ENCODE measurements at regions not wholly inside any gene's neighbourhood (a gene's known extent, or its start where the extent isn't known, plus 50 kb on each side); places are given as distances from the start of the nearest gene placed in this dataset.
A peak's percentile ranks its signal among the peaks of the same experiment; 100 is the strongest.
"Not testable (repeated sequence)": the region's sequence is repeated elsewhere in the genome, so short reads cannot be mapped to it uniquely, and the experiment has no call there.

DNA sequence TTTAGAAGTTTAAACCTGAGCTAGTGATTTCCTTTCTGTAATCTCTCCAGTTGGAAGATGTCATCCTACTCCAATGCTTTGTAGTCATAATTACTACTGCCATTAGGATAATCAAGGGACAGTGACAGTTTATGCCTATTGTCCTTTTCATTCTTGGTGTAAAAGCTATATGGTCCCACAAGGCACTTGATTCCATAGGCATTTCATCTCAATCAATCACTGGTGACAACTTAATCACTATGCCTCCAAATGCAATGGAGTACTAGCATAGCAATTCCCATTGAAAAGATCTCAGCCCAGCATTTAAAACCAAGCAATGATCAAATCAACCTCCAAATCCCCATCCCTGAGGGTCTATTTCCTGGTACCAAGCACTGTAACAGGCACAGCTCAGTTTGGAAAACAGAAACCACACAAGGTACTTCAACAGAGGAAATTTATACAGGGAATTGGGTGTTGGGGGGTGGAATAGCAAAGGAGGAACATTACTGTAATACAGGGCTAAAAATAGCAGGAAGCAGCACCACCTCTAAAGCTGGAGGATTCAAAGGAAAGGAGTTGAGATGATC lies 51.0 kb downstream of the FHIP2A start:
- DNase-seq = no peak

DNA sequence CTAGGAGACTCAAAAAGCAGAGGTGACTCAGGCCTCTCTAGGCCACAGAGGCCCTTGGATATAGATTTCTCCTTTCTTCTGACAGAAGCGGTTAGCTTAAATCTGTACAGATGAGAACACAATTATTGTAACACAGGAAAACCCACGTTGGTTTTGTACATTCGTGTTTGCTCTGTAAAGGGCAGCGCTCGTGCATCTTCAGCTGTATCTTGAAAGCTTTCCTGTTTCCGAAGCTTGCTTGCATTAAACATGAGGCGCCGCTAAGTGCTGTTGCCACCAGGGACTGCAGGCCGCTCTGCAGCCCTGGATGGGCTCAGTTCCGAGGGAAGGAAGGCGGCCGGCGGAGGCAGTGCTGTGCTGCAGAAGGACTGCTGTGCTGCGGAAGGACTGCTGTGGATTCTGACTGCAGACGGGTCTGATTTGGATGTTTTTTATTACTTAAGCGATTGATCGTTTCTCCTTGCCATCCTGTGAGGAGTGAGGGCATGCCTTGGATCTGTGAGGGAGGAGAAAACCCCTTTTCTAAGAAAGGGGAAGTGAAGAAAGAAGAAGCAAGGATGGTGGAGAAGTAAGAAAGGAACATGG lies 53.3 kb downstream of the FHIP2A start:
- peak in 16 of 56 donors; percentile 5 to 52 (median 21) for DNase-seq

DNA sequence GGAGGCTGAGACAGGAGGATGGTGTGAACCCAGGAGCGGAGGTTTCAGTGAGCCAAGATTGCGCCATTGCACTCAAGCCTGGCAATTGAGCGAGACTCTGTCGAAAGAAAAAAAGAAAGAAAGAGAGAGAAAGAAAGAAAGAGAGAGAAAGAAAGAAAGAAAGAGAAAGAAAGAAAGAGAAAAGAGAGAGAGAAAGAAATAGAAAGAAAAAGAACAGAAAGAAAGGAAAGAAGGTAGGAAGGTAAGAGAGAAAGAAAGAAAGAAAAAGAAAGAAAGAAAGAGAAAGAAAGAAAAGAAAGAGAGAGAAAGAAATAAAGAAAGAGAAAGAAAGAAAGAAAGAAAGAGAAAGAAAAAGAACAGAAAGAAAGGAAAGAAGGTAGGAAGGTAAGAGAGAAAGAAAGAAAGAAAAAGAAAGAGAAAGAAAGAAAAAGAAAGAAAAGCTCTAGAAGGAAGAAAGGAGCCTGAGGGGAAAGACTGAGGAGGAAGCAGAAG lies 54.1 kb downstream of the FHIP2A start:
- DNase-seq = not testable (repeated sequence)

DNA sequence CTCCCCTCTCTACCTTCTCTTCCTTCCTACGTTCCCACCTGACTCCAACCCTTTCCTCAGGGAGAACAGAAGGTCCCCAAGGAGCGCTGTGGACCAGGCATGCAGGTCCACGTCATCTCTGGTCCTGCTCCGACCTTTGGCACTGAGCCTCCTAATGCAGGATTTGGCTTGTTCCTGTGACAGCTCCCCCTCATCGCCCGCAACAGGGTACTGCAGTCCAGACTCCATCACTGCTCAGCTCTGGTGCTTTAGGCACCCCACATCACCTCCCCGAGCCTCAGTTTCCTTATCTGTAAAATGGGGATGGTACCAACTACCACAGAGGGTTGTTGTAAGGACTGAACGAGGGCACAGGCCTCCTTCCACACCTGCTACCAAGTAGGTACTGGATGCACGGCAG lies 54.6 kb downstream of the FHIP2A start:
- no peak for DNase-seq

DNA sequence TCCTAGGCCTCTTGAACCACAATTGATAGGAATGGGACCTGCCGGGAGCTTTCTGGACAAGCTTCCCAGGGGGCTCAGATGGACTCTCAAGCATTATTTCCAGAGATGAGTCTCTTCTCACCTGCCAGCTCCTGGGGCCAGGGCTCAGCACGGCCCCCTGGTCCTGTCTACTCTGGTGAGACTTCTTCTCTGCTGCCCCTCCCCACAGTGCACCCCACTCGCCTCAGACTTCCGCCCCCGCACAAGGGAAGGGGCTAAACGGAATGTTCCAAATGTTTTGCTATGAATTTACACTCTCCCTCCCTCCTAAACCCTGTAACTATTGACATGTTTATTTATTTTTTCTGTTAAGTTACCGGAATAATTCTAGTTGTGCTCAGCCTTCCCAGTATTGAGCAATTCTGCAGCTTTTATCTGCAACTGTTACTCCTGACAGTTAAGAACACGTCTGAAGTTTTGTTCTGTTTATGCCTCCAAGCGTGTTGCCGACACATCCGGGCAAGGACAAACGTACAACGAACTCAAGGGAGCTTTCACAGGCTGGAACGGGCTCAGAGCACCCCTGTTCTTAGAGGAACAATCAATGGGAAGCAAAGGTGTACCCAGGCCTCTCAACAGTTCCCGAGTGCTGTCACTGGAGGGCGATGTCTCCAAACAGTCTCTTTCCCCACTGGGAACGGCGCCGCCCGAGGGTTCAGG lies 55.2 kb downstream of the FHIP2A start:
- DNase-seq = peak in 40 of 56 donors; percentile 1 to 70 (median 22)

DNA sequence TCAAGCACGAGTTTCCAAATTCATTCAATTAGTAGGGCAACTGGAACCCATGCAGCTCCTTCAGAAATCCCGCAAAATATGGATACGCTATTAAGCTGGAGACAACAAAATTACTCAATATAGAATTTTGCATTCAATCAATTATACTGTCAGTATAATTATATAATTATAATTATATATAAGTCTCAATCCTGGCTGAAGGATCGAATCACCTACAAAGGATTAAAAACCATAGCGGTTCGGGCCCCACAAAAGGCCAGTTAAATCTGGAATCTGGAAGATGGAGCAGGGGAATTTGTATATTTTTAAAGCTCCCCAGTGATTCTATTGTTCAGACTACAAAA lies 55.7 kb downstream of the FHIP2A start:
- no peak for DNase-seq

DNA sequence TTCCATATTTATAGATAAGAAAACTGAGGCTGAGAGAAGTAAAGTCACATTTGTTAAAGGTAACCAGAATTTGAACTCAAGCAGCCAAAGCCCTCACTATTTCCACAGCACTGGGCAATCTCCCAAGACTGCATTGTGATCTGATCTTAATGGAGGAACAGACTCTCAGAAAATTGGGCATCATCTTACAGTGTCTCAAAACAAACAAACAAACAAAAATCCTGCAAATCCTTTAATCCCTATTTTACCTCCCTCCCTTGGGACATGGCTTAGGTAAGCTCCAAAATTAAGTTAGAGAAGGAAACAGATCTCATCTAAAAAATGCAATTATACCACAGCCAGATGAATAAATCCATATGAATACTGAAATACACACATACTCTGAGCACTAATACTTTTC lies 57.5 kb downstream of the FHIP2A start:
- no peak for DNase-seq

DNA sequence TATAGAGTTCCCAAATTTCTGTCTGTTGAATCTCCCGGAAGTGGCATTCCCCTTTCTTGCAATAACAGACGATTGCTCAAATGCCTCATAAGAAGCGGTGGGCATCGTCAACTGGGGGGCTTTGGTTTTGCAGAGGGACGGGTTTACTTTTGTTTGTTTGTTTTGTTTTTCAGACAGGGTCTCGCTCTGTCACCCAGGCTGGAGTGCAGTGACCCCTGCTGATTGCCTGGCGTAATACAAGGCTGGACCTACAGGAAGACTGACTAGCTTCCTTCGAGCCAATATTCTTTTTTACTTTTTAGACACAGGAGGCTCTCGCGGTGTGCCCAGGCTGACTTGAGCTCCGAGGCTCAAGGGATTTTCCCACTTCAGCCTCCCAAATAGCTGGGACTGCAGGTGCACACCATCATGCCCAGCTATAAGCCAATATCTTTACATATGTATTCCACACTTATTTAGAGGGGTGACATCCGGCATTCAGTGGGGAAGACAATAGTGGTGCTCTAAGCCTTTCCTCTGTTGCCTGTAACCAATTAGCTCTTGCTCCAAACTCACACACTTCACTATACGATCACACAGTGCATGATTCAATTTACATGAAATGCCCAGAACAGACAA lies 58.1 kb downstream of the FHIP2A start:
- DNase-seq = peak in 10 of 56 donors; percentile 1 to 43 (median 6)

DNA sequence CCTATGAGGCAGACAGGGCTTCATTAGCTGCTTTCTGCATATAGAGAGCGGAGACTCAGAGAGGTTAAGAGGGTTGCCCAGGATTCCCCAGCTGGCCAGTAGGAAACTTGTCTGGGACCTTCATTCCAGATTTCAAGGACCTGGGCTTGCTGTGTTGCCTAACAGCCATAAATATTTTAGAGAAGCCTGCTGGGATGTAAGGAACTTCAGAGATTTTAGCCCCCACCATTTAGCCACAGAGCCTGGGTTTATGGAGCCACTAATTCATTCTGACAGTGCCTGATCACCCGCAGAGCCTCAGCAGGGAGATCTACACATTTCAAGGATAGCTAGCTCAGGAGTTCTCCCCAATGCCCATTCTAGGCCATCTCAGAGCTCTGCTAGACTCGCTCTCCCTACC lies 56.6 kb upstream of the TRUB1 start:
- DNase-seq = no peak

DNA sequence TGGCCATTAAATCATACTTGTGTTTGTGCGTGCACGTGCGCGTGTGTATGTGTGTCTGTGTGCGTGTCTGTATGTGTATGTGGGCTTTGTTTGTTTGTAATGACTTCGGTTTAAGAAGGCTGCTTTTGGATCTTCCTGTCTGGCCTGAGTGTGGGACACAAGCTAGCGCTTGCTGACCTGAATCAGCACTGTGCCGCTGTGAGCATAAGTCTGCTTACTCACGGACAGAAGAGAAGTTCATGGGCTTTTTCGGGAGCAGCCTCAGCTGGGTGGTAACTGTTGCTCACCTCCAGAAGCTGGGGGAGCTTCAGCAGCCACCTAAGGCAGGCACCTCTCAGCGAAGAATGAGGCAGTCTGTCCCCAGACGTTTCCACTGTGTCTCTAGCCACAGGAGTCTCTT lies 56.1 kb upstream of the TRUB1 start:
- DNase-seq = no peak

DNA sequence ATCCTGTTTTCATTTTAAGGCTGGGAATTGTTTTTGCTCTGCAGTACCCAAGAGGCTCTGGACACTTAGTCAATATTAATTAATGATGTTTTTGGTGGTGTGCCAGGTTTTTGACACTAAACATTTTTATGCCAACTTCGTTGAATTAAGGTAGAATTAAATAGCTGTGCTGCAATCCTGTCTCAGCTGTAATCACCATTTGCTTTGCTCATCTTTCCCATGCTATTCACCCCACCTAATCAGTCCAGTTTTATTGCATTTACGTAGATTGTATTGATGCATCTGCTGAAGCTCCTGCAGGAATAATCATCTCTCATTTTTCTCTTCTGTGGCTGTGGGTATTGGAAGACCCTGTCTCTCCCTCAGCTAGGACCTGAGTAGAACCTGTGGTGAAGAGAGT lies 52.6 kb upstream of the TRUB1 start:
- no peak for DNase-seq
